HepG2 (cell line): ENCODE measurements at regions not wholly inside any gene's neighbourhood (a gene's known extent, or its start where the extent isn't known, plus 50 kb on each side); places are given as distances from the start of the nearest gene placed in this dataset.

Source experiments
- ATAC-seq: fragments of 200-7000 bp; cut with Tn5 transposase; 3 replicates; pipeline ENCODE4 v1.9.1; 2020; ENCODE audit warnings: mild to moderate bottlenecking, moderate library complexity
- BruUV-seq: library from RNA; stranded (reverse); fragments of 400-500 nt; replicated peaks from 2 replicates; lab custom pipeline; 2021; lab: Mats Ljungman, UMichigan
- CTCF ChIA-PET: fragments of 300-600 bp; formaldehyde crosslinking; extraction: SDS; loops from one replicate; lab custom pipeline; 2021; ENCODE audit warnings: low total read pairs, inconsistent platforms, low intra/inter-chr PET ratio; lab: Yijun Ruan, JAX
- POLR2A ChIA-PET: fragments of 350-600 bp; sonication (Branson Sonifier 250); formaldehyde crosslinking; loops from one replicate; lab custom pipeline; 2020; ENCODE audit warnings: antibody characterized with exemption, inconsistent platforms; lab: Yijun Ruan, JAX
- DNase-seq: peaks from one replicate; pipeline ENCODE4 v3.0.0-alpha.2; 2015; ENCODE audit warnings: low spot score
- FAIRE-seq: peaks from 3 replicates; lab custom pipeline; 2011; peaks lifted over from hg19 to GRCh38; lab: Jason Lieb, UNC
- H2AFZ ChIP-seq: one replicate; pipeline ENCODE4 v1.6.1; 2011; ENCODE audit warnings: low read length, inconsistent platforms
- H3K27ac ChIP-seq: fragments of 300-600 bp; 3 replicates; pipeline ENCODE4 v1.8.0; 2011; ENCODE audit warnings: mixed run types, mild to moderate bottlenecking, mixed read lengths, low read length, inconsistent platforms; ENCODE audit not compliant: insufficient read depth; ENCODE audit errors: extremely low read length
- H3K27me3 ChIP-seq, 2 experiments: fragments of 200-600 bp in 1 of 2; 2 replicates in 1 of 2; 3 replicates in 1 of 2; pipeline versions ENCODE4 v1.6.0 to v1.8.0; 2011; ENCODE audit warnings: low read length in 2 of 2, mild to moderate bottlenecking in 2 of 2, moderate library complexity in 2 of 2, inconsistent platforms in 1 of 2; ENCODE audit not compliant: insufficient read depth in 2 of 2, control insufficient read depth in 1 of 2
- H3K36me3 ChIP-seq, 2 experiments: fragments of 200-600 bp in 1 of 2; replicated peaks in 1 of 2; 2 replicates in 1 of 2; 3 replicates in 1 of 2; pipeline versions ENCODE4 v1.5.1 to v1.8.0; 2011; ENCODE audit warnings: low read length in 2 of 2, inconsistent platforms in 1 of 2; ENCODE audit not compliant: insufficient read depth in 2 of 2, control insufficient read depth in 1 of 2
- H3K4me1 ChIP-seq: 2 replicates; pipeline ENCODE4 v1.5.1; 2012; ENCODE audit warnings: low read length, inconsistent platforms; ENCODE audit not compliant: insufficient read depth
- H3K4me2 ChIP-seq: 2 replicates; pipeline ENCODE4 v1.6.0; 2011; ENCODE audit warnings: low read depth, low read length, inconsistent platforms
- H3K4me3 ChIP-seq, 3 experiments: fragments of 200-600 bp in 1 of 3; sonication (generic), shearing (Covaris generic) in 1 of 3; replicated peaks in 1 of 3; 2 replicates each; pipeline ENCODE4 v1.5.1; 2011 to 2016; ENCODE audit warnings: low read length in 3 of 3, inconsistent platforms in 2 of 3, low read depth in 2 of 3, mild to moderate bottlenecking in 2 of 3, control low read depth in 1 of 3, mixed read lengths in 1 of 3; ENCODE audit not compliant: insufficient read depth in 1 of 3
- H3K79me2 ChIP-seq: one replicate; pipeline ENCODE4 v1.6.1; 2011; ENCODE audit warnings: low read length, inconsistent platforms; ENCODE audit not compliant: insufficient read depth
- H3K9ac ChIP-seq: 2 replicates; pipeline ENCODE4 v1.6.0; 2011; ENCODE audit warnings: mild to moderate bottlenecking, low read depth, low read length, inconsistent platforms; ENCODE audit not compliant: insufficient read depth
- H3K9me3 ChIP-seq: 2 replicates; pipeline ENCODE4 v1.5.1; 2012; ENCODE audit warnings: mild to moderate bottlenecking, low read length
- H4K20me1 ChIP-seq: 2 replicates; pipeline ENCODE4 v1.6.0; 2011; ENCODE audit warnings: inconsistent platforms, mild to moderate bottlenecking, low read length, moderate library complexity; ENCODE audit not compliant: insufficient read depth
- CREB3 ChIP-seq: sonication (generic); formaldehyde crosslinking; IDR thresholded peaks from 2 replicates; pipeline ENCODE4 v1.5.0; 2020; ENCODE audit warnings: missing genetic modification reagents
- CSRNP2 ChIP-seq: sonication (generic); formaldehyde crosslinking; conservative IDR thresholded peaks from 2 replicates; pipeline ENCODE4 v1.8.0; 2022; ENCODE audit warnings: low read depth, missing genetic modification reagents
- EP300 ChIP-seq, 3 experiments: sonication (generic) in 1 of 3; formaldehyde crosslinking in 1 of 3; IDR thresholded peaks; 2 replicates each; pipeline versions ENCODE4 v1.5.1 to v1.6.1; 2011 to 2020; ENCODE audit warnings: low read depth in 2 of 3, low read length in 2 of 3, borderline replicate concordance in 1 of 3, improper control_type of control experiment in 1 of 3, mild to moderate bottlenecking in 1 of 3, missing genetic modification reagents in 1 of 3, moderate library complexity in 1 of 3
- FOXA3 ChIP-seq: IDR thresholded peaks from 2 replicates; pipeline ENCODE4 v1.6.1; 2016; ENCODE audit warnings: missing genetic modification reagents, missing compliant biosample characterization
- HCFC1 ChIP-seq: fragments of 150-350 bp; IDR thresholded peaks from 2 replicates; pipeline ENCODE4 v1.6.1; 2014; ENCODE audit warnings: low read depth, low read length
- HMG20B ChIP-seq: conservative IDR thresholded peaks from 2 replicates; pipeline ENCODE4 v1.6.1; 2016; ENCODE audit warnings: missing genetic modification reagents, missing compliant biosample characterization
- KLF15 ChIP-seq: sonication (generic); formaldehyde crosslinking; IDR thresholded peaks from 2 replicates; pipeline ENCODE4 v1.8.1; 2023; ENCODE audit warnings: borderline replicate concordance, mild to moderate bottlenecking, inconsistent platforms, missing genetic modification reagents, mixed read lengths
- KLF16 ChIP-seq, 2 experiments: sonication (generic) in 1 of 2; formaldehyde crosslinking in 1 of 2; IDR thresholded peaks; 2 replicates each; pipeline versions ENCODE4 v1.6.1 to v1.8.0; 2016 to 2023; ENCODE audit warnings: missing genetic modification reagents in 2 of 2, missing compliant biosample characterization in 1 of 2
- SOX13 ChIP-seq, 3 experiments: fragments of 450-650 bp in 1 of 3; sonication (generic) in 1 of 3; formaldehyde crosslinking in 1 of 3; IDR thresholded peaks in 2 of 3; conservative IDR thresholded peaks in 1 of 3; 2 replicates each; pipeline versions ENCODE4 v1.5.0 to v1.6.1; 2016 to 2020; ENCODE audit warnings: antibody characterized with exemption in 1 of 3, mild to moderate bottlenecking in 1 of 3, missing compliant biosample characterization in 1 of 3, missing genetic modification reagents in 1 of 3, moderate library complexity in 1 of 3
- SP2 ChIP-seq: sonication (generic); formaldehyde crosslinking; IDR thresholded peaks from 2 replicates; pipeline ENCODE4 v1.5.1; 2020; ENCODE audit warnings: mild to moderate bottlenecking, missing genetic modification reagents
- TBL1XR1 ChIP-seq: fragments of 150-350 bp; IDR thresholded peaks from 2 replicates; pipeline ENCODE4 v1.6.1; 2014; ENCODE audit warnings: borderline replicate concordance, low read length; ENCODE audit not compliant: partially characterized antibody
- ZC3H13 ChIP-seq: sonication (generic); formaldehyde crosslinking; IDR thresholded peaks from 2 replicates; pipeline ENCODE4 v1.8.1; 2023; ENCODE audit warnings: mild to moderate bottlenecking, missing genetic modification reagents, moderate library complexity
- ZFX ChIP-seq: sonication (generic); formaldehyde crosslinking; IDR thresholded peaks from 2 replicates; pipeline ENCODE4 v1.4.0; 2020; ENCODE audit warnings: mild to moderate bottlenecking, low read depth, missing genetic modification reagents, moderate library complexity
- ZNF101 ChIP-seq: sonication (generic); formaldehyde crosslinking; IDR thresholded peaks from 2 replicates; pipeline ENCODE4 v1.4.0; 2020; ENCODE audit warnings: mild to moderate bottlenecking, low read depth, missing genetic modification reagents, borderline replicate concordance
- ZNF12 ChIP-seq: sonication (generic); formaldehyde crosslinking; IDR thresholded peaks from 2 replicates; pipeline ENCODE4 v1.5.0; 2020; ENCODE audit warnings: missing genetic modification reagents
- ZNF136 ChIP-seq: sonication (generic); formaldehyde crosslinking; IDR thresholded peaks from 2 replicates; pipeline ENCODE4 v1.8.1; 2022; ENCODE audit warnings: low read depth, mild to moderate bottlenecking, moderate library complexity, missing genetic modification reagents
- ZNF18 ChIP-seq: sonication (generic); formaldehyde crosslinking; IDR thresholded peaks from 2 replicates; pipeline ENCODE4 v1.8.0; 2022; ENCODE audit warnings: mild to moderate bottlenecking, missing genetic modification reagents; ENCODE audit not compliant: insufficient replicate concordance
- ZNF484 ChIP-seq: sonication (generic); formaldehyde crosslinking; IDR thresholded peaks from 2 replicates; pipeline ENCODE4 v1.5.1; 2020; ENCODE audit warnings: mild to moderate bottlenecking, low read depth, missing genetic modification reagents, borderline replicate concordance
- ZNF576 ChIP-seq: sonication (generic); formaldehyde crosslinking; IDR thresholded peaks from 2 replicates; pipeline ENCODE4 v1.4.0; 2020; ENCODE audit warnings: mild to moderate bottlenecking, missing genetic modification reagents
- ZNF713 ChIP-seq: sonication (generic); formaldehyde crosslinking; IDR thresholded peaks from 2 replicates; pipeline ENCODE4 v1.4.0; 2020; ENCODE audit warnings: mild to moderate bottlenecking, missing genetic modification reagents
- ZNF788 ChIP-seq: sonication (generic); formaldehyde crosslinking; IDR thresholded peaks from 2 replicates; pipeline ENCODE4 v1.5.0; 2020; ENCODE audit warnings: mild to moderate bottlenecking, missing genetic modification reagents, borderline replicate concordance
- WGBS: methylation state at CpG from one replicate; pipeline ENCODE4 v1.1.6; 2017; ENCODE audit warnings: low lambda C conversion rate; 5-methylcytosine and 5-hydroxymethylcytosine counted together
- in situ Hi-C: cut with HindIII; loops from 2 replicates; pipeline ENCODE4 v1.10.0; 2017; ENCODE audit warnings: low pct_unique_long_range_greater_than_20kb; ENCODE audit not compliant: extremely low pct_ligation_motif_present
- intact Hi-C: fragments of 100-400 bp; cut with micrococcal nuclease; formaldehyde crosslinking; loops from one replicate; pipeline ENCODE4 v1.10.0; 2022; ENCODE audit not compliant: unreplicated experiment

- DNase-seq (peak; percentile 5), ATAC-seq (no peak), FAIRE-seq (no peak)
- H3K9me3 ChIP-seq: no peaks in the 10 kb centered on the region
- in situ Hi-C loops (no loop called here), intact Hi-C loops (no loop called here)
- no peak overlapping the region for H2AFZ ChIP-seq
- no peak overlapping the region for H3K4me3 ChIP-seq
- H3K4me1 ChIP-seq: peaks cover 11% of the 10 kb centered on the region
- H3K36me3 ChIP-seq: no peaks in the 10 kb centered on the region
- no peaks in the 10 kb centered on the region for H3K27me3 ChIP-seq
- H3K79me2 ChIP-seq: no peaks in the 10 kb centered on the region
- CTCF ChIA-PET: no interaction called here
- no peaks in the 10 kb centered on the region for H4K20me1 ChIP-seq
- no TSS peak for BruUV-seq
- 95% methylated on average over 1 of the region's 1 CpG for WGBS
- no peak overlapping the region for H3K27ac ChIP-seq
- H3K4me2 ChIP-seq: no peak overlapping the region
- POLR2A ChIA-PET: no interaction called here
- H3K9ac ChIP-seq: no peak overlapping the region
- peak in 1 of 2 experiments; percentile 57; a peak in 1 of 4 replicates for TF ChIP-seq EP300 (IDR thresholded peaks at IDR 0.05; ENCODE audit: low read depth in 2 of 2, low read length in 2 of 2)
- TF ChIP-seq EP300 (CRISPR knock-in tag; IDR thresholded peaks at IDR 0.05; ENCODE audit: borderline replicate concordance): no peak
- no peak for TF ChIP-seq HMG20B
- TF ChIP-seq ZFX (CRISPR knock-in tag): no peak
- TF ChIP-seq KLF15 (CRISPR knock-in tag): no peak
- no peak for TF ChIP-seq ZNF713
- TF ChIP-seq HCFC1: no peak
- no peak for TF ChIP-seq ZNF12 (CRISPR knock-in tag)
- TF ChIP-seq ZNF136 (CRISPR knock-in tag): no peak
- no peak for TF ChIP-seq ZNF484 (CRISPR knock-in tag)
- TF ChIP-seq ZNF18 (CRISPR knock-in tag): no peak
- no peak for TF ChIP-seq SOX13 (IDR thresholded peaks at IDR 0.05)
- peak in 1 of 2 experiments; percentile 20; a peak in 1 of 4 replicates for TF ChIP-seq SOX13 (CRISPR knock-in tag; conservative IDR thresholded peaks at IDR 0.05 in 1 of 2, IDR thresholded peaks at IDR 0.05 in 1 of 2)
- TF ChIP-seq ZC3H13 (CRISPR knock-in tag): no peak
- TF ChIP-seq KLF16 (CRISPR knock-in tag; IDR thresholded peaks at IDR 0.05): no peak
- peak; percentile 69 for TF ChIP-seq FOXA3
- no peak for TF ChIP-seq SP2 (CRISPR knock-in tag)
- TF ChIP-seq CSRNP2 (CRISPR knock-in tag): no peak
- no peak for TF ChIP-seq CREB3
- TF ChIP-seq TBL1XR1: no peak
- TF ChIP-seq ZNF576: no peak
- no peak for TF ChIP-seq ZNF788 (CRISPR knock-in tag)
- TF ChIP-seq ZNF101 (CRISPR knock-in tag): no peak
Measured at GRCh38 chrX:88526385-88526784, 220.6 kb upstream of the CPXCR1 start.
